ELF-1 (cell line): ENCODE measurements at regions not wholly inside any gene's neighbourhood (a gene's known extent, or its start where the extent isn't known, plus 50 kb on each side); places are given as distances from the start of the nearest gene placed in this dataset.
"Not testable (repeated sequence)": the region's sequence is repeated elsewhere in the genome, so short reads cannot be mapped to it uniquely, and the experiment has no call there.

Experiments used
- DNase-seq: peaks from one replicate; pipeline ENCODE4 v3.0.0-alpha.2; 2016; ENCODE audit warnings: low read depth, low spot score

DNA sequence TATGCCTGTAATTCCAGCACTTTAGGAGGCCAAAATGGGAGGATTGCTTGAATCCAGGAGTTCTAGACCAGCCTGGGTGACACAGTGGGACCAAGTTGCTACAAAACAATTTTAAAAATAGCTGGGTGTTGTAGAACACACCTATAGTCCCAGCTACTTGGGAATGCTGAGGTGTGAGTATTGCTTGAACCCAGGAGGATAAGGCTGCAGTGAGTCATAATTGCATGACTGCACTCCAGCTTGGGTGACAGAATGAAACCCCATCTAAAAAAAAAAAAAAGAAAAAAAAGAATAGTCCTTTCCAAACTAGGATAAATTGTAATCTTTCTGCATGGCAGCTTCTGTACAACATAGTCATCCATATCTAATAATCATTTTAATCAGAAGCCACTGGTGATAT lies 270.1 kb upstream of the INTU start:
- DNase-seq, result no peak

DNA sequence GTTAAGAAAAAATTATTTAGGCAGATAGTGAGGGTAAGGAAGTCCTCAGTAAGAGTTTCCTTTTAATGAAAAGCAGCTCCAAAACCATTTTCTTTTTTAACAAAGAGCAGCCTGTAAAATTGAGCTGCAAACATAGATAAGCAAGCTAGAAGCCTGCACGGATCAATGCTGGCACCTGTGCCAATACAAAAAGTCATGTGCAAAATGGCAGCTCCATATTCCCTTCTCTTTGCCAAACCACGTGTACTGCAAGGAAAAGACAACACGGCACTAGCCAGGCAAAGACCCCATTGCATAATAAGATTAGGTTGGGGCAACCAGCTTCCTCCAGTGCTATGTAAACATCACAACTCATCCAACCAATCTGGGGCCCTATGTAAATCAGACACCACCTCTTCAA lies 268.4 kb upstream of the INTU start:
- DNase-seq, result no peak

DNA sequence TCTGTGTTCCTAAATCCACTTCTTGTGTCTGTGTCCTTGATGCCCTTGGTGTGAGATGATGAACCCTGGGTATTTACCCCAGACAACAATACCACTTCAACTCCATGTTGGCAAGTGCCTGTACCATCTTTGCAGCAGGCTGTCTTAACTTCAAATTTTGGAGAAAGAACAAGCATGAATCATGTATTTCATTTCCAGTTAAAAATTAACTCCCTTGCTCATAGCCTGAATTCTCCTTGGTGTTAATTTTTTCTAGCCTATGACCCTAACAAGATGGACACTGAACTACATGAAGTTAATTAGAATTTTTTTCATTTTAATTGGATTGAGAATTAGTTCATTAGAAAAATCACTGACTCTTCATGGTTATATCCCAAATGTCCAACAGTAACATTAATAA lies 267.8 kb upstream of the INTU start:
- no peak for DNase-seq

DNA sequence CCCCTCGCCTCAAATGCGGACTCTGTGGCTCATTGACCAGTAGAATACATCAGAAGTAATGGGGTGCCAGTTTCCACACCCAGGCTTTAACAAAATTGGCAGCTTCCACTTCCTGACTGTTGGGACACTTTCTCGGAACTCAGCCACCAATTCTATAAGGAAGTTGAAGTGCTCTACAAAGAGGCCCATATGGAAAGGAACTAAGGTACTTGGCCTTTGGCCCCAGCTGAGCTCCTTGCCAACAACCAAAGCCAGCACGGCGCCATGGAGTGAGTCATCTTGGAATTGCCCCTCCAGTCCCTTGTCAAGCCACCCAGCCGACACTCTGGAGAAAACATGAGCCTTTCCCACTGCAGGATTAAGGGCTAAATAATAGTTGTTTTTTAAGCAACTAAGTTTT lies 262.2 kb upstream of the INTU start:
- DNase-seq, result no peak

DNA sequence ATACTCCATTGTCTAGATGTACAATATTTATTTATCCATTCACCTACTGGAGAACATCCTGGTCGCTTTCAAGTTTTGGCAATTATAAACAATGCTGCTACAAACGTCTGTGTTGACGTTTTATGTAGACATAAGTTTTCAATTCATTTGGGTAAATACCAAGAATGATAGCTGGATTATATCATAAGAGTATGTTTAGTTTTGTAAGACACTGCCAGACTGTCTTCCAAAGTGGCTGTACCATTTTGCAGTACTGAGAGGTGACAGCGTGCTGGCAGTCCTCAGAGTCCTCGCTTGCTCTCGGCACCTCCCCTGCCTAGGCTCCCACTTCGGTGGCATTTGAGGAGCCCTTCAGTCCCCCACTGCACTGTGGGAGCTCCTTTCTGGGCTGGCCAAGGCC lies 253.3 kb upstream of the INTU start:
- DNase-seq, result no peak

DNA sequence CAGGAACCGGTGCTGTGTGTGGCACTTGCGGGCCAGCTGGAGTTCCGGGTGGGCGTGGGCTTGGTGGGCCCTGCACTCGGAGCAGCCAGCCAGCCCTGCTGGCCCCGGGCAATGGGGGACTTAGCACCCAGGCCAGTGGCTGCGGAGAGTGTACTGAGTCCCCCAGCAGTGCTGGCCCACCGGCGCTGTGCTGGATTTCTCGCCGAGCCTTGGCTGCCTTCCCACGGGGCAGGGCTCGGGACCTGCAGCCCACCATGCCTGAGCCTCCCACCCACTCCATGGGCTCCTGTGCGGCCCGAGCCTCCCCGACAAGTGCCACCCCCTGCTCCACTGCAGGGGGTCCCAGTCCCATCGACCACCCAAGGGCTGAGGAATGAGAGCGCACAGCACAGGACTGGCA lies 252.8 kb upstream of the INTU start:
- DNase-seq, result not testable (repeated sequence)

DNA sequence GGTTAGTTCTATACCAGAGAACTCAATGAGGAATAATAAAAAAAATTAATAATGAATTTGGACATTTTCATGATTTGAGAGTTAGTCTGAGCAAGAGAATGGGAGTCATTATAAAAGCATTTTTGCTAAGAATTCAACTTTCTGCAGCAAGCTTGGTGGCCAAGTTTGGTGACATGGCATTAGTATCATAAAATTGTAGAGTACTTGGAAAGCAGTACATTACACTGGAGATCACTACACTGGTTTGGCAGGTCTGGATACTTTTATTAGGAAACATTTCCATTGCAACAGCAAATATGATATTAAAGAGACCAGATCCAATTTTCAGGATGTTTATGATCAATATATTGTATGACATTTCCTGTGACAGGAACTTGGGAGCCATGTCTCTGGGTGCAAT lies 249.1 kb upstream of the INTU start:
- no peak for DNase-seq

DNA sequence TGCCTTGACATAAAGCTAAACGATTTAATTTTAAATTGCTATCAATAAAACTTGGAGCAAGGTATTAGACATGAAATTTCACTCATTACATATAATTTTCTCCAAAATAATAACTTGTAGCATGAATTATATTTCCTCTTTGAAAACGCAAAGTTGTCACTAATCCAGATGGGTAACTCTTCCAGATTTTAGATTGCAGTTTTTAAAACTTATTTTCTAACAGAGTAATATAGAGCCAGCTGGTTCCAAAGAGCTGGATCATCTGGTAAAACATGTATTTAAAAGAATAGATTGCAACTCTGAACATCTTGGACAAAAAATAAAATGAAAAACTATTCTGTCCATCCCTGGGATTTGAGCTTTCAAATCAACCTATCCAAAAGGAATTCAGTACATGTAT lies 238.2 kb upstream of the INTU start:
- no peak for DNase-seq

DNA sequence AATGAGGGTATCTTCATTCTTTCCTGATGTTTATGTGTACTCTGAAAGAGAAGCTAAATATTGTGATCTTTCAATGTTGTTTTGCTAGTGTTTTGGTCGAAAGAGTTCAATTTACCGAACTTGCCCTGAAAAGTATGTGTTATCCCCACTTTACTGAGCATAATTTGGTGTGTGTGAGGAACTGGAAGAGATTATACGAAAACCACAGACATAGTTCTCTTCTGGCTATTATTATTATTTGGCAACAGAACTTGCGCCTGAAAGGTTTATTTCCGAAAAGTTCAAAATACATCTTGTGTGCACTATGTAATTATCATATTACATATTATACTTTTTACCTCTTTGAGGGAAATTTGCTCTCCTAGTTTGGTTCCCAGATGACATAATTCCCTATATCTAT lies 232.5 kb upstream of the INTU start:
- no peak for DNase-seq

DNA sequence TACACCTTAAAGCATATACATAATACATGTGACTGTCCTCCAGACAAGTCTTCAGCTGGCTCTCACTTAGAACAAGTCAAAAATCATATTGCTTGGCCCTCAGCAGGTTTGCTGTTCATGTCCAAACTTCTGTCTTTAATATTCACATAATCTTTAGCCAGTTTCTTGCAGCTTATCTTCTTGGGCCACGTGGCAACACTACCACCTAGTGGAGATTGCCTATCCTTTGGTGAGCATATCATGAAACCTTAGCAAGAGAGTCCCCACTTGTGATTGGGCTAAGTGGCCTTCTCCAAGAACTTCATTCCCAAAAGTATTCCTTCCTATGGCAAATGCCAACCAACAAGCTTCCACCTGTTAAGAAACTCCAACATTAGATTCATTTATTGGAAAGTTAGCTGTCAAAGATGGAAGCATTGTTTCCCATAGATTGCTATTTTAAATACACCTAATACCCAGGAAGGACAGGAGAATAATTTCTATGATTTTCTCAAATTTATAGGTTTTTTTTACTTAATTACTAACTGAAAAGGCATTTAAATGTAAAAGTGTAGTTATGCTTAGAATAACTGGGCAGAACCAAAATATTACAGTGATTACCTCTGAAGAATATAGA lies 231.9 kb upstream of the INTU start:
- DNase-seq, result peak; percentile 53

DNA sequence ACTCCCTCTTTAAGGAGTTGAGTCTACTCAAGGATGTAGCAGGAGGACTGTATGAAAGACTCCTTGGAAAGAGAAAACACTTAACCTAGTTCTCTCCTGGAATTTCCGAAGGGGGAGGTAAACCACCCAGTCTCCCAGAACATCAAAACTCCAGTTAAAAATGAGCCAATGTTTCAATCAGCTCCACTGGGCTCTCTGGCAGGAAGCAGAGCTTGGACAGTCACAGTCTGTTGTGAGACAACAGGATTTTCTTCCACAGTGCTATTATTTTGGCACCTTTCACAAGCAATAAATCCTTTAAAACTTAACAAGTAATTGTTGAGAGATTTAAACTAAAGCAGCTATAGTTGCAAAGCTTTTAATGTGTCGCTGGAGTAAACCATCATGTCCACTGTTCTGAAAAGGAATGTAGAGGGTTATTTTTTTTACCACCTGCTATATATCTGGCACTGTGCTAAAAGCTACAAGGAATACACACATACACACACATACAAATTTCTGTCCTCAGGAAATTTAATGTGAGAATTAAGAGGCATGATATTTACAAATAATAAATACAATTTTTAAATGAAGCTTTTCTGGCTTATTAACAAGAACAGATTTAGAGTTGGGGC lies 229.2 kb upstream of the INTU start:
- no peak for DNase-seq

DNA sequence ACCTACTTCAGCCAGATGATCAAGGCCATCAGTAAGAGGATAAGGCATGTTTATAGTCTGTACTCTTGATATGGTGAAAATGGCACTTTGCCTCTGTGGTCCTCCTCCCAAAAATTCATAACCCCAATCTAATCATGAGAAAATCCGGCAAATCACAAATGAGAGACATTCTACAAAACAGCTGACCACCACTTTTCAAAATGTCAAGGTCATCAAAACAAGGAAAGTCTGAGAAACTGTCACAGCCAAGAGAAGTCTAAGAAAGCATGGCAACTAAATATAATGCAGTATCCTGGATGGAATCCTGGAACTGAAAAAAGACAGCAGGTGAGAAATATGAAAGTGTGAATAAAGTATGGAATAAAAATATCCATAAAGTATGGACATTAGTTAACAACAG lies 226.6 kb upstream of the INTU start:
- DNase-seq, result no peak

DNA sequence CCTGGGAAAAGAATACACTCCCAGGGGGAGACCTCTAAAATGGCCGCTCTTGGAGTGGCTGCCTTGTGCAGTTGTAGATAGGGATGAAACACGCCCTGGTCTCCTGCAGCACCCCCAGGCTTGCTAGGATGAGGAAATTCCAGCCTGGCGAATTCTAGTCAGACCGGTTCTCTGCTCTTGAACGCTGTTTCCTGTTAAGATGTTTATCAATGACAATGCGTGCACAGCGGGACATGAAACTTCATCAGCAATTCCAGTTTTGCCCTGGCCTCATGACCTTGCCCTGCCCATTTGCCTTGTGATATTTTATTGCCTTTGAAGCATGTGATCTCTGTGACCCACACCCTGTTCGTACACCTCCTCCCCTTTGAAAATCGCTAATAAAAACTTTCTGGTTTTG lies 225.2 kb upstream of the INTU start:
- DNase-seq, result peak; percentile 31

DNA sequence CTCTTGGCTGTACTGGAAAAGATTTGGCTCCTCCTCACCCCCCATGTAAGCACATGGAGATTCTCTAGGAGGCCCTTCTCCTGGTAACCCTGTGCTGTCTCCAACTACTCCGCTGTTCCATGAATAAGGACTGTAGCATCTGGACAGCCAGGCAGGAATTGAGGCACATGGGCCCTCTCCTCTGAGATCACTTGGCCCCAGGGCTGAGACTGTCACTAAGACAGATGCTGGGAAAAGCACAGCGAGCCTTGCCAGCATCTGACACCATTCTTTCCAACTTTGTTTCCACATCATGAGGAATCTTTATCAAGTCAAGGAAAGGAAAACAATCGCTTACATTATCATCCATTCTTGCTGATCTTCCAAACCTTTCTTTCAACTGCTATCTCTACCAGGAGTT lies 222.6 kb upstream of the INTU start:
- DNase-seq, result peak; percentile 11

DNA sequence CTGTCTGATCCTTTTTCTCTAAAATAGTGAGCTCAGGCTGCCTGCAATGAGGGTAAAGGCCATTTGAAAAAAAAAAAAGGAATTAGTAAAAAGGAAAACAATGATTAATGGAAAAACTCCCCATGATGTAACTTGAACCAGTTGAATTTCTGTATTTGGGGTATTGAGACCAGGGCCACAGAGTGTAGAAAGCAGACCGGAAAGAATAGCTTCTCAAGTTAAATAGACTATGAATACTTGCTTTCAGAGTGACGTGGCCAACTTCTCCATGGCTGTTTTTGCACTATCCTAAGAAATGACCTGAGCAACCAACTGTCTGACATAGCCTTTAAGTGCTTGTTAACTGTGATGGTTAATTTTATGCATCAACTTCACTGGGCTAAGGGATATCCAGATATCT lies 222.1 kb upstream of the INTU start:
- no peak for DNase-seq

DNA sequence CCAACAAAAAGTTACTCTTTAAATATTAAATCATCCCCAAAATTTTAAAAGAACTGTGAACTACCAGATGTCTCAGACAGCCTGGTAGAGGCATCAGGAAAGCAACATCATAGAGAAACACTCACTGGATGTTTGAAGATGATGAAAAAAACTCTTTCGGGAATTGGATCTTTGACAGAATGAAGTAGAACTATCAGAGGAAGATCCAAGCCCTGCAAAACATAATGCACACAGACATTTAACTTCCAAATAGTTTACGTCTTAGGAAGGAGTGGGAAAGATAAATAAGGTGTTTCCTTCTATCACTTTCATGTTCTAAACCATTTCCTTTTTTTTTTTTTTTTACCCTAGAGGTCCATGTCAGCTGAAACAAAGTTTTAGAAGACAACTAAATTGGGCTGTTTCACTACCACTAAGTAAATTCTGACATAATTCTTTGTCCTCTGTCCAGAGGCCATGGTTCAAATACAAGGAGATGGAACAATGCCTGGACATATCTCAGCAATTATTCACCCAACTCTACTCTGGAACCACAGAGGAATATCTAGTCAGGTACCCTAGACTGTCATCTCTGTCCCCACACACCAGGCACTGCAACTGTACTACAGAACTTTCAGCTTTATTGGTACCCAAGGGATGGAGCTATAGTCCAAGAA lies 217.7 kb upstream of the INTU start:
- DNase-seq, result no peak

DNA sequence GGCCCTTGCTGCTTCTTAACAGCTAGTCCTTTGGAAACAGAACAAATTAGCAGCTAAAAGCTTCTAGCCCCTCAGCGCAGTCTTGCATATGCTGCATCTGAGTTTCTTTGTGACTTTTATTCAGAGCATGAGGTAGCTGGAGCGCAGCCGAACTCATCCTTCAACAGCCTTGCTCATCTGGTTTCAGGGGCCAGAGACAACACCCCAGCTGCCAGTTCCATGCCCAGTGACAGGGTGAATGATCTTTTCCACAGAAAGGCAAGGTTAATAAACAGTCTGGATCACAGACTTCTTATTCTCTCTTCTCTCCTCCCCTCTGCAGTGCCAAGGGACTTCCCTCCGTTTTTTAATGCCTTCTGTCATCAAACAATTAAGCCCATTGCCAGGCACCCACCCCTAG lies 216.6 kb upstream of the INTU start:
- DNase-seq, result no peak

DNA sequence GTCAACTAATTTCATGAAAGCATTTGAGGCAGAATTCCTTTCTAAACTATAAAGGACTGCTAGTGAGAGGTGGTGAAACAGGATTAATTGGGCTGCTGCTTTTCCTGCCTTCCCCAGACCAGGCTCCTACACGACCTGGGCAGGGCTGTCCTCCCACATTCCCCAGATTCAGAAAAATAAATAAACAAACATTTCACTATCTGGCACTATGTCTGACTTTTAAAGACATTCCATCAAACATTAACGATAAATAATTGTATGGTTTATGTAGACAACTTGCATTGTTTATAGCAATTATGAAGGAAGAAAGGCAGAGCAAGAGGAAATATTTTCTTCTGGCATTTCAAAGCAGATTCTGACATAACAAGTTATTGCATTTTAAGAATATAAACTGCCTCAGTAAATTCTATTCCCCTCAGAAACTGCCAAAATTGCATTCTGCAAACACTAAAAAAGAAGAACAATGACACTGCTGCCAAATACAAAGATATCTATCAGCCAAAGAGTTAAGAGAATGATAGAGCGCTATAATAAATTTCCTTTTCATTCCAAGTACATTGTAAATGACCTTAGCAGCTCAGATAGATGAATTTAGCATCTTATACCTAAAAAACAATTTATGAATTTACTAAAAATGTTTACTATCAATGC lies 214.7 kb upstream of the INTU start:
- DNase-seq, result peak; percentile 14

DNA sequence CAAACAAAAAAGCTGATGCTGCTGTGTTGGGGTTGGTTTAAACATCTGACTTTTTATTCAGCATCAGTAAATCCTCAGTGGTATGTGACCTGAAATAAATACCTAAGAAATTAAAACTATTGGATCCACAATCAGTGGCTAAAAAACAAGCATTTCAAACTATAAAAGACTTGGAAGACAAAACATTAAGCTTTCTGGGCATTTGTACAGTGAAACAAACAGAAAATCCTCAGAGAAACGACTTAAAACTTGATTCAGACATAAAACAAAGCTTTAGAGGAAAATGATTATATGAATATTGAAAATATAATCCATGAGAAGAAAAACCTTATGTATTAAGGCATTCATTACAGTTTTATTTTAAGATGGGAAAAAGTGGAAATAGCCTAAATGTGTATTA lies 213.3 kb upstream of the INTU start:
- no peak for DNase-seq

DNA sequence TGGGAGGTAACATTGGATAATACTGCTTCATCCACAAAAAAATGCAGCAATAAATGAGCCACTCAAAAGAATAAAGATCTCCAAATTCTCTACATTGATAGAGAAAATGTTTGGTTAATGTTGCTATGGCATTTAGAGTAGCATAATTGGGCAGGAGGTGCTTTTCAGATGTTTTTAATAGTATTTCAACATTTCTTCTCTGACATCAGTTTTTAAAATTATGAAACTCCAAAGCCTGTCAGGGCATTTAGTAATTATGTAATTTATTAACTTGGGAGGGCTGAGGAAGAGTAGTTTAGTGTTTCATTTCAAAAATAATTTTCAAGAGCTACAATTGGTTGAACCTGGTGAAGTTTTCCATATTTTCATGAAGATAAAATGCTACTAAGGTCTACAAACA lies 211.3 kb upstream of the INTU start:
- no peak for DNase-seq

DNA sequence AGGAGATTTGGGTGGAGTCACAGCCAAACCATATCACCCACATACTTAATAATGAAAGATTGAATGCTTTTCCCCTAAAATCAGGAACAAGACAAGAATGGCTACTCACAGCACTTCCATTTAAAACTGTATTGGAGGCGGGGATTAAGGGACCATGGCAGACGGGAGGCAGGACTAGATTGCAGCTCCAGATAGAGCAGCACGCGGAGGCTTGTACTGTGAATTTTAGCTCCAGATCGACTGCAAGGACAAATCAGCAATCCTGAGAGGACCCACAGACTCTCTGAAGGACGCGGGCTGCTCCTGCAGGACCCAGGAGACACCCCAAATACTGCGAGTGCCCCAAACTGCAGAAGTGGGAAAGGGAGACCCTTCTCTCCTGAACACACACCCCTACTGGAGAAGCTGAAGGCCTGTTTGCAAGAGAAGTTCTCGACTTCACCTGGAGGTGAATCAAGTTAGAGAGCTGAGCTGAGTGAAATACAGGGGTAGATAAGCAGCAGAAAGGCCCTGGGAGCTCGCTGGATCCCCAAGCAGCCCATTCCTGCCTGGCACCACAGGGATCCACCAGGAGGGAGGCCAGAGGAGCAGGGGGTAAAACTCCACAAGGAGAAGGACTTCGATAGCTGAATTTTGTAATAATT lies 207.4 kb upstream of the INTU start:
- DNase-seq, result peak; percentile 39

DNA sequence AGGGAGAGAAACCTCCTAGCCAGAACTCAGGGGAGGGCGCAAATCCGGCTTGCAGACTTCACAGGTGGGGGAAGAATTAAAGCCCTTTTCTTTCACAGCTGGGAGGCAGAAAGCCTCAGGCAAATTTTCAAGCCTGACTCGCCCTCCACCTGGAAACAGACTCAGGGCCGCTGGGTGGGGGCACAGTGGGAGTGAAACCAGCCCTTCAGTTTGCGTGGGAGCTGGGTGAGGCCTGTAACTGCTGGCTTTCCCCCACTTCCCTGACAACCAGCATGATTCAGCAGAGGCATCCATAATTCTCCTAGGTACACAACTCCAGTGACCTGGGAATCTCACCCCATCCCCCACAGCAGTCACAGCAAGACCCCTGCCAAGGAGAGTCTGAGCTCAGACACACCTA lies 206.9 kb upstream of the INTU start:
- DNase-seq, result peak; percentile 52

DNA sequence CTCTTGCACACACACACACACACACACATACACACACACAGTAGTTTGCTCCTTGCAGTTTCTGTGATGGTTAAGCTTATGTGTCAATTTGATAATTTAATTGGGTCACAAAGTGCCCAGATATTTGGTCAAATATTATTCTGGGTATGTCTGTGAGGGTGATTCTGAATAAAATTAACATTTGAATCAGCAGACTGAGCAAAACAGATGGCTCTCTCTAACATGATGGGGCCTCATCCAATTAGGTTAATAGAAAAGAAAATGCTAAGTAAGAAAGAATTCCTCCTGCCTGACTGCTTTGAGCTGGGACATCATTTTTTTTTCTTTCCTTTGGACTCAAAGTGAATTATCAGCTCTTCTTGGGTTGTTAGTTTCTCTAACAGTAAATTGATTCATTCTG lies 191.2 kb upstream of the INTU start:
- no peak for DNase-seq
